ENCODE measurements at regions not wholly inside any gene's neighbourhood (a gene's known extent, or its start where the extent isn't known, plus 50 kb on each side); places are given as distances from the start of the nearest gene placed in this dataset.

DNA sequence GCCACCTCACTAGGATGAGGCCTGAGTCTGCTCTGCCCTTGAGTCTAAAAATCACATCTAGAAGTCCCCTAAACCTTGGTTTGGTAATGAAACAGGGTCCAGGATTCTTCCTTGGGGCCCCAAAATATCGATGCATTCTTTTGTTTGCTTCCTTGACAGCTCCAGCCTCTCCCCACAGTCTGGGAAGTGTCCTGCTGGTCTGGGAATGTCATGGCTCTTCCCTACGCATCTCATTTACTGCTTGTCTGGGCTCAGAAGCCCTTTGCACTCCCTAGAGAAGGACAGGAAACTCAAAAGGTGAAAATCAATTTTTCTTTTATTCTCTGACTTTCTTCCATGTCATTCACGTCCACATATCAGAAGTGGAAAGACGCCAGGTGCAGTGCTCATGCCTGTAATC is 115.8 kb downstream of the DRD1 start:
- Histone ChIP-seq H2BK12ac (ENCODE audit: low read length) (no peak overlapping the region), H2BK5ac (ENCODE audit: low read length) (no peak overlapping the region), H2BK120ac (ENCODE audit: low read depth, low read length) (no peak overlapping the region), H3K36me3 (replicated peaks in 1 of 2; ENCODE audit: control insufficient read depth in 2 of 2, insufficient read depth in 2 of 2, low read length in 2 of 2) (no peaks in the 10 kb centered on the region), H3K9ac (ENCODE audit: low read depth, low read length, poor library complexity) (no peak overlapping the region), H3K9me3 (replicated peaks in 1 of 2; ENCODE audit: control insufficient read depth in 2 of 2, insufficient read depth in 1 of 2, low read depth in 1 of 2, low read length in 2 of 2) (peaks cover 0 to 3% of the 10 kb centered on the region in 2 donors), H2BK15ac (ENCODE audit: low read length) (no peak overlapping the region), H3K27me3 (ENCODE audit: control insufficient read depth in 3 of 3, insufficient read depth in 3 of 3, low read depth in 1 of 3, low read length in 3 of 3) (no peaks in the 10 kb centered on the region), H3K4me1 (ENCODE audit: control insufficient read depth in 2 of 2, insufficient read depth in 1 of 2, low read depth in 1 of 2, low read length in 2 of 2) (peaks cover 0 to 4% of the 10 kb centered on the region in 2 donors), H3K4me2 (ENCODE audit: insufficient read depth, low read length, poor library complexity, severe bottlenecking) (no peak overlapping the region), H2AFZ (ENCODE audit: low read length) (no peak overlapping the region), H3K4ac (ENCODE audit: low read length) (no peak overlapping the region), H3K27ac (replicated peaks; ENCODE audit: low read length) (no peak overlapping the region), H4K91ac (ENCODE audit: low read depth, low read length, poor library complexity) (no peak overlapping the region), H3K79me1 (ENCODE audit: low read depth, low read length) (no peaks in the 10 kb centered on the region), H3K14ac (ENCODE audit: low read length) (no peak overlapping the region), H3K23ac (ENCODE audit: low read depth, low read length, poor library complexity) (no peak overlapping the region), H2AK5ac (ENCODE audit: low read depth, low read length) (no peak overlapping the region), H4K8ac (ENCODE audit: low read depth, low read length) (no peak overlapping the region), H3K18ac (ENCODE audit: low read length) (no peak overlapping the region), H3K4me3 (ENCODE audit: low read length in 2 of 2) (no peak overlapping the region)
- no peak for DNase-seq (ENCODE audit: low spot score)
- WGBS, 2 donors (ENCODE audit: extremely low coverage in 2 of 2, insufficient read length in 2 of 2, insufficient replicate concordance in 1 of 2): no CpG with 5 or more reads among the region's 4 CpGs

DNA sequence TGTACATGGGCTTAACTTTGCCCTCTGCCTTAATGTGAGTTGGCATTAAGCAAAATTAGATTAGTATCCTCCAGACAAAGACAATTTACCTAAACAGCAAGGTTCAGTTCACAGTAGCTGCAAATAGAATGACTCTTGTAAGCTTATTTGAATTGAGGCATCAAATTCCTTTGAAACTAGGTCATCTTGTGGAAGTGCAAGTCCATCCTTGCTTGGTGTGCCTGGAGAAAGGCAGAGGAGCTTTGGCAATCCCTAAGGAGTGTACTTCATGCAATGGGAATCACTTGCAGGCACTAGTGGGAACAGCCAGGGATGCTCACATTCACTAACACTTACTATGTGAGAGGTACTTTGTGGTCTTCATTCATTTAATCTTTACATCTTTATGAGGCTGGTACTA is 118.3 kb downstream of the DRD1 start:
- Histone ChIP-seq H3K23ac (ENCODE audit: low read depth, low read length, poor library complexity) (no peak overlapping the region), H2BK120ac (ENCODE audit: low read depth, low read length) (no peak overlapping the region), H4K8ac (ENCODE audit: low read depth, low read length) (no peak overlapping the region)

GRCh38 chr5:175321927-175322532 is 122.0 kb downstream of the DRD1 start:
- peak; percentile 79 for DNase-seq (ENCODE audit: low spot score)
- Histone ChIP-seq H2BK12ac (ENCODE audit: low read length) (no peak overlapping the region), H3K4me1 (ENCODE audit: control insufficient read depth in 2 of 2, insufficient read depth in 1 of 2, low read depth in 1 of 2, low read length in 2 of 2) (no peaks in the 10 kb centered on the region), H3K9ac (ENCODE audit: low read depth, low read length, poor library complexity) (no peak overlapping the region), H2BK5ac (ENCODE audit: low read length) (no peak overlapping the region), H3K27me3 (ENCODE audit: control insufficient read depth in 3 of 3, insufficient read depth in 3 of 3, low read depth in 1 of 3, low read length in 3 of 3) (no peaks in the 10 kb centered on the region), H3K9me3 (replicated peaks in 1 of 2; ENCODE audit: control insufficient read depth in 2 of 2, insufficient read depth in 1 of 2, low read depth in 1 of 2, low read length in 2 of 2) (peaks cover 0 to 2% of the 10 kb centered on the region in 2 donors), H3K79me1 (ENCODE audit: low read depth, low read length) (no peaks in the 10 kb centered on the region), H3K27ac (replicated peaks; ENCODE audit: low read length) (no peak overlapping the region), H3K14ac (ENCODE audit: low read length) (no peak overlapping the region), H3K4me3 (ENCODE audit: low read length in 2 of 2) (no peak overlapping the region), H3K23ac (ENCODE audit: low read depth, low read length, poor library complexity) (no peak overlapping the region), H3K18ac (ENCODE audit: low read length) (no peak overlapping the region), H3K4me2 (ENCODE audit: insufficient read depth, low read length, poor library complexity, severe bottlenecking) (no peak overlapping the region), H2BK15ac (ENCODE audit: low read length) (no peak overlapping the region), H4K91ac (ENCODE audit: low read depth, low read length, poor library complexity) (no peak overlapping the region), H3K36me3 (replicated peaks in 1 of 2; ENCODE audit: control insufficient read depth in 2 of 2, insufficient read depth in 2 of 2, low read length in 2 of 2) (no peaks in the 10 kb centered on the region), H3K4ac (ENCODE audit: low read length) (no peak overlapping the region), H4K8ac (ENCODE audit: low read depth, low read length) (no peak overlapping the region), H2BK120ac (ENCODE audit: low read depth, low read length) (no peak overlapping the region), H2AK5ac (ENCODE audit: low read depth, low read length) (no peak overlapping the region), H2AFZ (ENCODE audit: low read length) (no peak overlapping the region)
- WGBS, 2 donors (ENCODE audit: extremely low coverage in 2 of 2, insufficient read length in 2 of 2, insufficient replicate concordance in 1 of 2): no CpG with 5 or more reads among the region's 3 CpGs

More for the DNA sequence above, 118.3 kb downstream of the DRD1 start:
- no peak overlapping the region for H2BK5ac ChIP-seq (ENCODE audit: low read length)
- no peak overlapping the region for H2AK5ac ChIP-seq (ENCODE audit: low read depth, low read length)
- H4K91ac ChIP-seq (ENCODE audit: low read depth, low read length, poor library complexity): no peak overlapping the region
- no peak overlapping the region for H3K4ac ChIP-seq (ENCODE audit: low read length)
- no peak overlapping the region for H3K9ac ChIP-seq (ENCODE audit: low read depth, low read length, poor library complexity)
- H3K9me3 ChIP-seq (replicated peaks in 1 of 2; ENCODE audit: control insufficient read depth in 2 of 2, insufficient read depth in 1 of 2, low read depth in 1 of 2, low read length in 2 of 2): peaks cover 0 to 5% of the 10 kb centered on the region in 2 donors
- H3K79me1 ChIP-seq (ENCODE audit: low read depth, low read length): no peaks in the 10 kb centered on the region
- no peak overlapping the region for H3K27ac ChIP-seq (replicated peaks; ENCODE audit: low read length)
- no peak overlapping the region for H3K4me2 ChIP-seq (ENCODE audit: insufficient read depth, low read length, poor library complexity, severe bottlenecking)
- no peaks in the 10 kb centered on the region for H3K27me3 ChIP-seq (ENCODE audit: control insufficient read depth in 3 of 3, insufficient read depth in 3 of 3, low read depth in 1 of 3, low read length in 3 of 3)
- H2AFZ ChIP-seq (ENCODE audit: low read length): no peak overlapping the region
- peaks cover 0 to 4% of the 10 kb centered on the region in 2 donors for H3K4me1 ChIP-seq (ENCODE audit: control insufficient read depth in 2 of 2, insufficient read depth in 1 of 2, low read depth in 1 of 2, low read length in 2 of 2)
- no peak overlapping the region for H3K18ac ChIP-seq (ENCODE audit: low read length)
- H2BK15ac ChIP-seq (ENCODE audit: low read length): no peak overlapping the region
- no peak overlapping the region for H2BK12ac ChIP-seq (ENCODE audit: low read length)
- no peak overlapping the region for H3K14ac ChIP-seq (ENCODE audit: low read length)
- no peak for DNase-seq (ENCODE audit: low spot score)
- no peaks in the 10 kb centered on the region for H3K36me3 ChIP-seq (replicated peaks in 1 of 2; ENCODE audit: control insufficient read depth in 2 of 2, insufficient read depth in 2 of 2, low read length in 2 of 2)
- no peak overlapping the region for H3K4me3 ChIP-seq (ENCODE audit: low read length in 2 of 2)

- Histone ChIP-seq H4K8ac (ENCODE audit: low read depth, low read length) (no peak overlapping the region), H4K91ac (ENCODE audit: low read depth, low read length, poor library complexity) (no peak overlapping the region), H3K4me2 (ENCODE audit: insufficient read depth, low read length, poor library complexity, severe bottlenecking) (no peak overlapping the region), H3K4me1 (ENCODE audit: control insufficient read depth in 2 of 2, insufficient read depth in 1 of 2, low read depth in 1 of 2, low read length in 2 of 2) (no peaks in the 10 kb centered on the region), H3K18ac (ENCODE audit: low read length) (no peak overlapping the region), H2BK5ac (ENCODE audit: low read length) (no peak overlapping the region), H2AFZ (ENCODE audit: low read length) (no peak overlapping the region), H3K14ac (ENCODE audit: low read length) (no peak overlapping the region), H3K4me3 (ENCODE audit: low read length in 2 of 2) (no peak overlapping the region), H2BK120ac (ENCODE audit: low read depth, low read length) (no peak overlapping the region), H3K36me3 (replicated peaks in 1 of 2; ENCODE audit: control insufficient read depth in 2 of 2, insufficient read depth in 2 of 2, low read length in 2 of 2) (no peaks in the 10 kb centered on the region), H3K27ac (replicated peaks; ENCODE audit: low read length) (no peak overlapping the region), H2AK5ac (ENCODE audit: low read depth, low read length) (no peak overlapping the region), H2BK12ac (ENCODE audit: low read length) (no peak overlapping the region), H3K79me1 (ENCODE audit: low read depth, low read length) (no peaks in the 10 kb centered on the region), H3K9me3 (replicated peaks in 1 of 2; ENCODE audit: control insufficient read depth in 2 of 2, insufficient read depth in 1 of 2, low read depth in 1 of 2, low read length in 2 of 2) (peaks cover 0 to 2% of the 10 kb centered on the region in 2 donors), H3K4ac (ENCODE audit: low read length) (no peak overlapping the region), H2BK15ac (ENCODE audit: low read length) (no peak overlapping the region), H3K27me3 (ENCODE audit: control insufficient read depth in 3 of 3, insufficient read depth in 3 of 3, low read depth in 1 of 3, low read length in 3 of 3) (no peaks in the 10 kb centered on the region), H3K23ac (ENCODE audit: low read depth, low read length, poor library complexity) (no peak overlapping the region), H3K9ac (ENCODE audit: low read depth, low read length, poor library complexity) (no peak overlapping the region)
- DNase-seq (ENCODE audit: low spot score): no peak
- WGBS, 2 donors (ENCODE audit: extremely low coverage in 2 of 2, insufficient read length in 2 of 2, insufficient replicate concordance in 1 of 2): no CpG with 5 or more reads among the region's 2 CpGs
Observed at GRCh38 chr5:175319199-175319598, 124.8 kb downstream of the DRD1 start.

All from neuronal stem cell (in vitro differentiated cells).